Erythroblast (primary cell): ENCODE measurements at regions not wholly inside any gene's neighbourhood (a gene's known extent, or its start where the extent isn't known, plus 50 kb on each side); places are given as distances from the start of the nearest gene placed in this dataset.

Source experiments
- GATA1 ChIP-seq: IDR thresholded peaks from 2 replicates; pipeline ENCODE4 v1.6.1; 2011; ENCODE audit warnings: low read depth, mild to moderate bottlenecking, control low read depth, low read length, moderate library complexity
- POLR2A ChIP-seq: IDR thresholded peaks from 2 replicates; pipeline ENCODE4 v1.6.1; 2011; ENCODE audit warnings: mild to moderate bottlenecking, low read length

DNA sequence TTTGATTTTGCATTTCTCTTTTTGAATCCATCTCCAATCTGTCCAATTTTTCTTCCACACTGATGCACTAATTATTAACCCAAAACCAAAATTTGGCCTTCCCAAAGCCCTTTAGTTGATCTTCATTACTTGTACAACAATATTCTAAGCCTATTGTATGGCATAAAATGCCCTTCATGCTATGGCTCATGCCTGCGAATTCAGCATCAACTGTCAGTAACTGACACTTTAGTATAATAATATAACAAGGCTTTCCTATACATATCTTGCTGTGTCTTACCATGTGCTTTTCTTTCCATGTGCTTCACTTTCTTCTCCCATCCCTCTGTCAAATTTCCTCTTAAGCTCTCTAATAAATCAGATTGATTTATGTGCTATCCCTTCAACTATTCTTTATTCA lies 154.0 kb upstream of the TFPI start:
- TF ChIP-seq POLR2A (no peak), GATA1 (no peak)
